Panc1 (cell line): ENCODE measurements at regions not wholly inside any gene's neighbourhood (a gene's known extent, or its start where the extent isn't known, plus 50 kb on each side); places are given as distances from the start of the nearest gene placed in this dataset.

ENCODE experiments used
- ATAC-seq: fragments of 200-7000 bp; cut with Tn5 transposase; 2 replicates; pipeline ENCODE4 v1.9.1; 2020; ENCODE audit warnings: mild to moderate bottlenecking, moderate library complexity
- BruUV-seq: library from RNA; stranded (reverse); fragments of 400-500 nt; replicated peaks from 2 replicates; lab custom pipeline; 2021; lab: Mats Ljungman, UMichigan
- CTCF ChIA-PET: fragments of 300-600 bp; sonication (Branson Sonifier 250); formaldehyde crosslinking; loops from one replicate; lab custom pipeline; 2022; ENCODE audit warnings: antibody characterized with exemption; lab: Charles Lee
- POLR2A ChIA-PET: fragments of 300-600 bp; sonication (Branson Sonifier 250); formaldehyde crosslinking; loops from one replicate; lab custom pipeline; 2022; ENCODE audit warnings: antibody characterized with exemption; lab: Charles Lee
- DNase-seq: peaks from one replicate; pipeline ENCODE4 v3.0.0-alpha.2; 2010; ENCODE audit warnings: low read depth, low spot score
- H3K27ac ChIP-seq: 2 replicates; pipeline ENCODE4 v1.5.1; 2011; ENCODE audit warnings: mild to moderate bottlenecking, low read length, inconsistent platforms
- H3K27me3 ChIP-seq: fragments of 200-500 bp; sonication (Bioruptor generic); 2 replicates; pipeline ENCODE4 v1.6.0; 2014; ENCODE audit warnings: low read length, inconsistent platforms; ENCODE audit not compliant: control insufficient read depth, insufficient read depth
- H3K36me3 ChIP-seq: fragments of 200-500 bp; sonication (Bioruptor generic); 2 replicates; pipeline ENCODE4 v1.5.1; 2014; ENCODE audit warnings: inconsistent platforms, mild to moderate bottlenecking, low read length, moderate library complexity; ENCODE audit not compliant: control insufficient read depth, insufficient read depth
- H3K4me1 ChIP-seq: 2 replicates; pipeline ENCODE4 v1.5.1; 2011; ENCODE audit warnings: inconsistent platforms, mild to moderate bottlenecking, low read length, moderate library complexity; ENCODE audit not compliant: control insufficient read depth, insufficient read depth
- H3K4me3 ChIP-seq, 2 experiments: 2 replicates each; pipeline ENCODE4 v1.5.1; 2011 to 2012; ENCODE audit warnings: low read depth in 2 of 2, low read length in 2 of 2, mild to moderate bottlenecking in 2 of 2, inconsistent platforms in 1 of 2, moderate library complexity in 1 of 2
- H3K9me3 ChIP-seq: fragments of 200-500 bp; sonication (Bioruptor generic); 2 replicates; pipeline ENCODE4 v1.5.1; 2014; ENCODE audit warnings: low read depth, mild to moderate bottlenecking, inconsistent platforms, low read length, moderate library complexity; ENCODE audit not compliant: control insufficient read depth, insufficient read depth
- CTCF ChIP-seq: fragments of 450-650 bp; IDR thresholded peaks from 2 replicates; pipeline ENCODE4 v1.5.1; 2017; ENCODE audit warnings: mild to moderate bottlenecking
- POLR2AphosphoS5 ChIP-seq: IDR thresholded peaks from 2 replicates; pipeline ENCODE4 v1.6.1; 2012; ENCODE audit warnings: mild to moderate bottlenecking, low read depth, low read length, moderate library complexity
- REST ChIP-seq, 2 experiments: IDR thresholded peaks; 2 replicates each; pipeline ENCODE4 v1.6.1; 2011 to 2012; ENCODE audit warnings: low read depth in 2 of 2, control low read depth in 1 of 2, low read length in 1 of 2, mild to moderate bottlenecking in 1 of 2, moderate library complexity in 1 of 2; ENCODE audit not compliant: insufficient read depth in 1 of 2
- SIN3A ChIP-seq: IDR thresholded peaks from 2 replicates; pipeline ENCODE4 v1.6.1; 2012; ENCODE audit warnings: low read depth, mild to moderate bottlenecking, low read length, moderate library complexity, borderline replicate concordance; ENCODE audit not compliant: insufficient read depth
- TCF7L2 ChIP-seq: IDR thresholded peaks from 2 replicates; pipeline ENCODE4 v1.6.1; 2011; ENCODE audit warnings: mild to moderate bottlenecking, low read depth, low read length, inconsistent platforms
- in situ Hi-C: cut with HindIII; loops from 2 replicates; pipeline ENCODE4 v1.10.0; 2016; ENCODE audit warnings: low sequenced_read_pairs, low pct_unique_long_range_greater_than_20kb
- intact Hi-C: fragments of 100-400 bp; cut with micrococcal nuclease; formaldehyde crosslinking; loops from one replicate; pipeline ENCODE4 v1.10.0; 2022; ENCODE audit not compliant: unreplicated experiment

- DNase-seq = no peak
- Histone ChIP-seq H3K4me1 (no peaks in the 10 kb centered on the region), H3K9me3 (no peaks in the 10 kb centered on the region), H3K4me3 (no peak overlapping the region), H3K36me3 (no peaks in the 10 kb centered on the region), H3K27me3 (no peaks in the 10 kb centered on the region), H3K27ac (no peak overlapping the region)
- POLR2A ChIA-PET = no interaction called here
- intact Hi-C loops = no loop called here
- BruUV-seq = no TSS peak
- ATAC-seq = no peak
- no peak for TF ChIP-seq POLR2AphosphoS5
- no peak for TF ChIP-seq TCF7L2
- TF ChIP-seq REST (IDR thresholded peaks at IDR 0.05; ENCODE audit: insufficient read depth in 1 of 2, low read depth in 2 of 2, low read length in 1 of 2) = no peak
- TF ChIP-seq CTCF = no peak
- TF ChIP-seq SIN3A = no peak
- CTCF ChIA-PET = no interaction called here
- in situ Hi-C loops = no loop called here
These were observed 492.9 kb downstream of the SPRY1 start for GRCh38 chr4:123889507-123889906.

- in situ Hi-C loops = no loop called here
- no TSS peak for BruUV-seq
- Histone ChIP-seq H3K4me3 (no peak overlapping the region), H3K27ac (no peak overlapping the region), H3K4me1 (no peaks in the 10 kb centered on the region), H3K9me3 (no peaks in the 10 kb centered on the region), H3K36me3 (no peaks in the 10 kb centered on the region), H3K27me3 (no peaks in the 10 kb centered on the region)
- TF ChIP-seq CTCF (no peak), POLR2AphosphoS5 (no peak), REST (IDR thresholded peaks at IDR 0.05; ENCODE audit: insufficient read depth in 1 of 2, low read depth in 2 of 2, low read length in 1 of 2) (no peak), SIN3A (no peak), TCF7L2 (no peak)
- ChIA-PET POLR2A (no interaction called here), CTCF (no interaction called here)
- ATAC-seq = no peak
- DNase-seq = no peak
- intact Hi-C loops = no loop called here
These were observed 494.3 kb downstream of the SPRY1 start for GRCh38 chr4:123890889-123891288.
